ENCODE measurements at regions not wholly inside any gene's neighbourhood (a gene's known extent, or its start where the extent isn't known, plus 50 kb on each side); places are given as distances from the start of the nearest gene placed in this dataset.

GRCh38 chr2:120858361-120859106, 122.9 kb downstream of the GLI2 start:
- no peak for DNase-seq (ENCODE audit: extremely low spot score)
- TF ChIP-seq CTCF (IDR thresholded peaks at IDR 0.05; ENCODE audit: control extremely low read depth, extremely low read depth, low read depth, missing control alignments): no peak
- CTCF ChIA-PET: interaction anchor here (1.0 to 1.7 kb wide), 2 partner anchors 10 to 13 kb away, joined by 3 to 5 read pairs; no protein-coding TSS in a partner anchor
- POLR2A ChIA-PET: no interaction called here

- CTCF ChIA-PET: interaction anchor here (1.7 kb wide), 1 partner anchor 11 kb away, joined by 5 read pairs; no protein-coding TSS in a partner anchor
- POLR2A ChIA-PET: no interaction called here
- DNase-seq (ENCODE audit: extremely low spot score): no peak
- TF ChIP-seq CTCF (IDR thresholded peaks at IDR 0.05; ENCODE audit: control extremely low read depth, extremely low read depth, low read depth, missing control alignments): no peak
These were observed 123.5 kb downstream of the GLI2 start for GRCh38 chr2:120859128-120859527.

- ChIA-PET CTCF (no interaction called here), POLR2A (no interaction called here)
- no peak for TF ChIP-seq CTCF (IDR thresholded peaks at IDR 0.05; ENCODE audit: control extremely low read depth, extremely low read depth, low read depth, missing control alignments)
- no peak for DNase-seq (ENCODE audit: extremely low spot score)
These were observed 124.3 kb downstream of the GLI2 start for GRCh38 chr2:120859814-120860578.

GRCh38 chr2:120860579-120860922, 124.9 kb downstream of the GLI2 start:
- no peak for TF ChIP-seq CTCF (IDR thresholded peaks at IDR 0.05; ENCODE audit: control extremely low read depth, extremely low read depth, low read depth, missing control alignments)
- DNase-seq (ENCODE audit: extremely low spot score): no peak
- POLR2A ChIA-PET: no interaction called here
- CTCF ChIA-PET: no interaction called here

GRCh38 chr2:120861191-120861575, 125.5 kb downstream of the GLI2 start:
- TF ChIP-seq CTCF (IDR thresholded peaks at IDR 0.05; ENCODE audit: control extremely low read depth, extremely low read depth, low read depth, missing control alignments): no peak
- POLR2A ChIA-PET: no interaction called here
- CTCF ChIA-PET: no interaction called here
- no peak for DNase-seq (ENCODE audit: extremely low spot score)

GRCh38 chr2:120861576-120862191, 126.0 kb downstream of the GLI2 start:
- POLR2A ChIA-PET: no interaction called here
- no peak for TF ChIP-seq CTCF (IDR thresholded peaks at IDR 0.05; ENCODE audit: control extremely low read depth, extremely low read depth, low read depth, missing control alignments)
- no peak for DNase-seq (ENCODE audit: extremely low spot score)
- CTCF ChIA-PET: no interaction called here
